Heart right ventricle (tissue), 16 donors: ENCODE measurements at regions not wholly inside any gene's neighbourhood (a gene's known extent, or its start where the extent isn't known, plus 50 kb on each side); places are given as distances from the start of the nearest gene placed in this dataset.

Experiments used
- ATAC-seq, 8 donors: fragments of 200-7000 bp; cut with Tn5 transposase; one replicate each; pipeline ENCODE4 v1.9.1; 2020; ENCODE audit warnings: mild to moderate bottlenecking in 8 of 8, moderate library complexity in 8 of 8, moderate number of reproducible peaks in 1 of 8
- DNase-seq, 2 donors: peaks; one replicate each; pipeline ENCODE4 v3.0.0-alpha.2; 2020
- H3K27ac ChIP-seq, 10 donors: fragments of 200-600 bp; sonication (generic) in 2 of 10; one replicate each; pipeline versions ENCODE4 v1.5.0 to v1.8.0; 2020 to 2022; ENCODE audit warnings: mild to moderate bottlenecking in 3 of 10
- H3K27me3 ChIP-seq, 7 donors: fragments of 200-600 bp; one replicate each; pipeline ENCODE4 v1.8.0; 2021 to 2022; ENCODE audit warnings: mild to moderate bottlenecking in 2 of 7
- H3K36me3 ChIP-seq, 9 donors: fragments of 200-600 bp; sonication (generic) in 1 of 9; one replicate each; pipeline versions ENCODE4 v1.5.0 to v1.8.0; 2020 to 2022; ENCODE audit warnings: mild to moderate bottlenecking in 2 of 9
- H3K4me1 ChIP-seq, 9 donors: fragments of 200-600 bp; sonication (generic) in 1 of 9; one replicate each; pipeline versions ENCODE4 v1.5.0 to v1.8.0; 2020 to 2022; ENCODE audit warnings: mild to moderate bottlenecking in 4 of 9
- H3K4me3 ChIP-seq, 10 donors: fragments of 200-600 bp; sonication (generic) in 2 of 10; one replicate each; pipeline versions ENCODE4 v1.5.0 to v1.8.0; 2020 to 2022; ENCODE audit warnings: mild to moderate bottlenecking in 7 of 10, moderate library complexity in 2 of 10
- H3K9me3 ChIP-seq, 11 donors: fragments of 200-600 bp in 10 of 11; sonication (generic) in 2 of 11; one replicate each; pipeline versions ENCODE4 v1.5.0 to v1.8.0; 2013 to 2022; ENCODE audit warnings: mild to moderate bottlenecking in 2 of 11, control low read depth in 1 of 11, moderate library complexity in 1 of 11
- CTCF ChIP-seq, 9 donors: fragments of 200-600 bp; sonication (generic) in 2 of 9; IDR thresholded peaks; one replicate each; pipeline versions ENCODE4 v1.5.0 to v1.8.0; 2021 to 2022; ENCODE audit warnings: antibody characterized with exemption in 9 of 9, mild to moderate bottlenecking in 5 of 9, moderate library complexity in 1 of 9
- WGBS, 2 donors: extraction: QIAGEN DNeasy Blood & Tissue Kit; methylation state at CpG; one replicate each; pipeline ENCODE4 v1.1.7; 2013; ENCODE audit warnings: inconsistent platforms in 1 of 2; 5-methylcytosine and 5-hydroxymethylcytosine counted together
- intact Hi-C, 10 donors: fragments of 100-400 bp; cut with DNase I; formaldehyde crosslinking; loops; one replicate each; pipeline versions ENCODE4 v1.11.1 to v1.14.2; 2022
- donor health status: Arrhythmogenic right ventricular cardiomyopathy.
- donor health status: ischemic (EF 13 %, LVEDD 7.1; RV severe dilation, severe dysfunction).
- donor health status: healthy with polysubstance abuse.
- donor health status: DM: no; HTN: yes; CAD: no.
- donor health status: DM: no; HTN: no; CAD: no.
- donor health status: ischemic (EF 25% LVEDD 6.9; RV normal size, moderate dysfunction).
- donor health status: ischemic (EF 25% LVEDD 5.7; RV mildly dilated, moderate dysfunction).
- donor health status: healthy.
- donor health status: DM: yes; HTN: yes; CAD: no.
- donor health status: Ischemic cardiomyopathy.
- donor health status: ischemic (EF 35%, LVEDD 5.7; RV mildly dilated, moderate dysfunction).
- donor health status: nonischemic (EF 11% LVEDD 7.7; RV severe dilation, severe dysfunction).
- donor health status: DM: yes; HTN: yes; CAD: no.
- donor health status: PGD.
- donor health status: ischemic (EF 29% LVEDD 5.4; RV normal size, mild dysfunction).
- donor health status: nonischemic (EF 23%, LVEDD 6.1; RV moderate dilation, normal function).

- no peak for DNase-seq
- no peak overlapping the region for H3K4me3 ChIP-seq
- H3K27me3 ChIP-seq = peaks cover 0 to 8% (median 0%) of the 10 kb centered on the region in 7 donors
- peaks cover 0 to 12% (median 0%) of the 10 kb centered on the region in 11 donors for H3K9me3 ChIP-seq
- no peak for ATAC-seq
- H3K4me1 ChIP-seq = no peaks in the 10 kb centered on the region
- TF ChIP-seq CTCF (IDR thresholded peaks at IDR 0.05) = no peak
- intact Hi-C loops = no loop called here
- 91 to 97% methylated on average over 7 of the region's 7 CpGs for WGBS, 2 donors
- H3K36me3 ChIP-seq = no peaks in the 10 kb centered on the region
- no peak overlapping the region for H3K27ac ChIP-seq
These were observed 63.9 kb upstream of the GRHL3 start for GRCh38 chr1:24255226-24255625.

GRCh38 chr1:24254783-24255182, 64.4 kb upstream of the GRHL3 start:
- ATAC-seq (no peak), DNase-seq (no peak)
- intact Hi-C loops = no loop called here
- no peaks in the 10 kb centered on the region for H3K36me3 ChIP-seq
- no peak overlapping the region for H3K4me3 ChIP-seq
- peaks cover 0 to 8% (median 0%) of the 10 kb centered on the region in 7 donors for H3K27me3 ChIP-seq
- no peak overlapping the region for H3K27ac ChIP-seq
- H3K9me3 ChIP-seq = peaks cover 0 to 12% (median 0%) of the 10 kb centered on the region in 11 donors
- no peaks in the 10 kb centered on the region for H3K4me1 ChIP-seq
- 87 to 89% methylated on average over 9 of the region's 9 CpGs for WGBS, 2 donors
- TF ChIP-seq CTCF (IDR thresholded peaks at IDR 0.05) = no peak

- no peak overlapping the region for H3K4me3 ChIP-seq
- 82 to 84% methylated on average over 6 of the region's 6 CpGs for WGBS, 2 donors
These were observed 65.6 kb upstream of the GRHL3 start for GRCh38 chr1:24253571-24253970.

GRCh38 chr1:24252185-24252780, 65.2 kb upstream of the IFNLR1 start:
- Histone ChIP-seq H3K36me3 (no peaks in the 10 kb centered on the region), H3K4me3 (no peak overlapping the region), H3K27me3 (peaks cover 0 to 8% (median 0%) of the 10 kb centered on the region in 7 donors), H3K27ac (no peak overlapping the region), H3K4me1 (no peaks in the 10 kb centered on the region), H3K9me3 (peaks cover 0 to 12% (median 0%) of the 10 kb centered on the region in 11 donors)
- intact Hi-C loops = no loop called here
- WGBS, 2 donors = 85% methylated on average over 2 of the region's 2 CpGs
- ATAC-seq (no peak), DNase-seq (no peak)
- TF ChIP-seq CTCF (IDR thresholded peaks at IDR 0.05) = no peak

More at GRCh38 chr1:24253571-24253970, 65.6 kb upstream of the GRHL3 start:
- no peak for ATAC-seq
- no peaks in the 10 kb centered on the region for H3K36me3 ChIP-seq
- no peak overlapping the region for H3K27ac ChIP-seq
- H3K27me3 ChIP-seq = peaks cover 0 to 8% (median 0%) of the 10 kb centered on the region in 7 donors
- H3K4me1 ChIP-seq = no peaks in the 10 kb centered on the region
- no peak for TF ChIP-seq CTCF (IDR thresholded peaks at IDR 0.05)
- DNase-seq = no peak
- intact Hi-C loops = no loop called here
- peaks cover 0 to 12% (median 0%) of the 10 kb centered on the region in 11 donors for H3K9me3 ChIP-seq
